ENCODE measurements at regions not wholly inside any gene's neighbourhood (a gene's known extent, or its start where the extent isn't known, plus 50 kb on each side); places are given as distances from the start of the nearest gene placed in this dataset.

GRCh38 chr1:170250531-170251276 lies 104.9 kb downstream of the NTMT2 start:
- TF ChIP-seq CTCF (IDR thresholded peaks at IDR 0.05; ENCODE audit: low read depth, low read length), result no peak
- no peak for DNase-seq (ENCODE audit: extremely low read depth, low read depth)

- DNase-seq (ENCODE audit: extremely low read depth, low read depth), result no peak
These were observed 107.3 kb downstream of the NTMT2 start for GRCh38 chr1:170252851-170253579.

GRCh38 chr1:170254371-170254770 lies 108.6 kb downstream of the NTMT2 start:
- no peak for TF ChIP-seq CTCF (IDR thresholded peaks at IDR 0.05; ENCODE audit: low read depth, low read length)
- DNase-seq (ENCODE audit: extremely low read depth, low read depth), result no peak

More at GRCh38 chr1:170252851-170253579, 107.3 kb downstream of the NTMT2 start:
- no peak for TF ChIP-seq CTCF (IDR thresholded peaks at IDR 0.05; ENCODE audit: low read depth, low read length)

- TF ChIP-seq CTCF (IDR thresholded peaks at IDR 0.05; ENCODE audit: low read depth, low read length), result no peak
These were observed 115.9 kb downstream of the NTMT2 start for GRCh38 chr1:170261669-170262068.

GRCh38 chr1:170262276-170262939 lies 116.6 kb downstream of the NTMT2 start:
- TF ChIP-seq CTCF (IDR thresholded peaks at IDR 0.05; ENCODE audit: low read depth, low read length), result no peak
- no peak for DNase-seq (ENCODE audit: extremely low read depth, low read depth)

More at GRCh38 chr1:170261669-170262068, 115.9 kb downstream of the NTMT2 start:
- peak; percentile 51 for DNase-seq (ENCODE audit: extremely low read depth, low read depth)

GRCh38 chr1:170265234-170265633 lies 119.5 kb downstream of the NTMT2 start:
- TF ChIP-seq CTCF (IDR thresholded peaks at IDR 0.05; ENCODE audit: low read depth, low read length), result no peak
- no peak for DNase-seq (ENCODE audit: extremely low read depth, low read depth)

- TF ChIP-seq CTCF (IDR thresholded peaks at IDR 0.05; ENCODE audit: low read depth, low read length), result no peak; the same call in 1 of the 2 replicates
- no peak for DNase-seq (ENCODE audit: extremely low read depth, low read depth)
These were observed 121.6 kb downstream of the NTMT2 start for GRCh38 chr1:170267317-170267716.
